GM10266 (cell line): ENCODE measurements at regions not wholly inside any gene's neighbourhood (a gene's known extent, or its start where the extent isn't known, plus 50 kb on each side); places are given as distances from the start of the nearest gene placed in this dataset.

Experiments
- DNase-seq: peaks from one replicate; pipeline ENCODE4 v3.0.0; 2012; ENCODE audit errors: extremely low spot score
- TF ChIP-seq, protein P1 (sequence below): IDR thresholded peaks from 2 replicates; pipeline ENCODE4 v1.5.1; 2012; ENCODE audit warnings: mild to moderate bottlenecking, low read depth; ENCODE audit not compliant: control insufficient read depth, insufficient read depth; ENCODE audit errors: missing control alignments

DNA sequence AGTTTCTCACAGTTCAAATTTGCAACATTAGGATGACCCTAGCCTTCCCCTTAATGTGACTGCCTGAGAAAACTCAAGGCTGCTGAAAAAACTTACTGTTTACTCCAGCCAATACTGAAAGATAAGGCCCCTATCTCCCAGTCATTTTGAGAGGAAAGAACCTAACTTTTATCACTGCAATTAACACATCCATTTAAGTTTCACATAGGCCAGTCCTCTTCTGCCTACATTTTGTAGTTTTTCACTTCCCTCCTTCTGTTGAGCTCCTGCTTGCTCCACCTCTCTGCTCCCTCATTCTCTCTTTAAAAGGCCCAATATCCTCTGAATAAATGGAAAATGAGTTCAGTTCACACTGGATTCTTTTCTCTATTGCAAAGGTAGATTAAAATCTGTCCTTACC, 1996.2 kb upstream of the FLRT2 start:
- DNase-seq: no peak
- TF ChIP-seq, protein P1, sequence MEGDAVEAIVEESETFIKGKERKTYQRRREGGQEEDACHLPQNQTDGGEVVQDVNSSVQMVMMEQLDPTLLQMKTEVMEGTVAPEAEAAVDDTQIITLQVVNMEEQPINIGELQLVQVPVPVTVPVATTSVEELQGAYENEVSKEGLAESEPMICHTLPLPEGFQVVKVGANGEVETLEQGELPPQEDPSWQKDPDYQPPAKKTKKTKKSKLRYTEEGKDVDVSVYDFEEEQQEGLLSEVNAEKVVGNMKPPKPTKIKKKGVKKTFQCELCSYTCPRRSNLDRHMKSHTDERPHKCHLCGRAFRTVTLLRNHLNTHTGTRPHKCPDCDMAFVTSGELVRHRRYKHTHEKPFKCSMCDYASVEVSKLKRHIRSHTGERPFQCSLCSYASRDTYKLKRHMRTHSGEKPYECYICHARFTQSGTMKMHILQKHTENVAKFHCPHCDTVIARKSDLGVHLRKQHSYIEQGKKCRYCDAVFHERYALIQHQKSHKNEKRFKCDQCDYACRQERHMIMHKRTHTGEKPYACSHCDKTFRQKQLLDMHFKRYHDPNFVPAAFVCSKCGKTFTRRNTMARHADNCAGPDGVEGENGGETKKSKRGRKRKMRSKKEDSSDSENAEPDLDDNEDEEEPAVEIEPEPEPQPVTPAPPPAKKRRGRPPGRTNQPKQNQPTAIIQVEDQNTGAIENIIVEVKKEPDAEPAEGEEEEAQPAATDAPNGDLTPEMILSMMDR: no peak

DNA sequence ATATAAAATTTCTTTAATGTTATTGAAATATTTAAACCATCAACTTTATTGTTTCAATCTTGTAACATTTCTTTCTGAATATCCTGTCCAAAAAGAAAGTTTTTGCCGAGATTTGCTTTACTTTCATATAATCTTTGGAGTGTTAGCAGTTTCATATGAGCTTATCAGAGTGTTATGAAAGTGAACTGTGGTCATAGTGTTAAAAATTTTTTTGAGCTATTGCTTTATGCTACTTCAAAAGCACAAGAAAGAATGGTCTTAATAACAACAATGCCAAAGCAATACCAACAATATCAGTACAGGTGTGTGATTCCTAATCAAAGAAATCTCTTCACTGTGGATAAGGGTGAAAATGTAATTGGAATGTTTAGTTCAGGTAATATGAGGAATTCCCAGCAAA, 1994.9 kb upstream of the FLRT2 start:
- DNase-seq: no peak
- TF ChIP-seq, protein P1: no peak

- no peak for DNase-seq
- TF ChIP-seq, protein P1: no peak
Observed at GRCh38 chr14:83535444-83535843, 1994.5 kb upstream of the FLRT2 start.

GRCh38 chr14:83541147-83541546, 1988.8 kb upstream of the FLRT2 start:
- TF ChIP-seq, protein P1: no peak
- DNase-seq: no peak

- TF ChIP-seq, protein P1: no peak
- DNase-seq: no peak
Observed at GRCh38 chr14:83548061-83548839, 1981.7 kb upstream of the FLRT2 start.

DNA sequence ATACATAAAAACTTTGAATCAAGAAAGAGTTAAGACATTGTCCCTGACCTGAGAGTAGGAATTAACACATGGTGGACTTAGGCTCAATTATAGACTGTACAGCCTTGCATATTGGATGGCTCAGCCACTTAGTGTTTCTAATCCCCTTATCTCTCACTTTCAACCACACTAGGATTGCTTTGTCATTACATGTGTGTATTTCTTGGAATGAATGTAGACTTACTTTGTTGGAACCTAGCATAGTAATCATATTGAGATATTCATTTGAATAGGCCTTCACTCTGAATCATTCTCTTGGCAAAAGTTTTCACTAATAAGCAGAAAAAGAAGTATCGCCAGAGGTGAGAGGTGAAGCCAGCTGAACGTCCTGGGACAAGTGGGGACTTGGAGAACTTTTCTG, 1973.9 kb upstream of the FLRT2 start:
- DNase-seq: no peak
- TF ChIP-seq, protein P1: no peak

DNA sequence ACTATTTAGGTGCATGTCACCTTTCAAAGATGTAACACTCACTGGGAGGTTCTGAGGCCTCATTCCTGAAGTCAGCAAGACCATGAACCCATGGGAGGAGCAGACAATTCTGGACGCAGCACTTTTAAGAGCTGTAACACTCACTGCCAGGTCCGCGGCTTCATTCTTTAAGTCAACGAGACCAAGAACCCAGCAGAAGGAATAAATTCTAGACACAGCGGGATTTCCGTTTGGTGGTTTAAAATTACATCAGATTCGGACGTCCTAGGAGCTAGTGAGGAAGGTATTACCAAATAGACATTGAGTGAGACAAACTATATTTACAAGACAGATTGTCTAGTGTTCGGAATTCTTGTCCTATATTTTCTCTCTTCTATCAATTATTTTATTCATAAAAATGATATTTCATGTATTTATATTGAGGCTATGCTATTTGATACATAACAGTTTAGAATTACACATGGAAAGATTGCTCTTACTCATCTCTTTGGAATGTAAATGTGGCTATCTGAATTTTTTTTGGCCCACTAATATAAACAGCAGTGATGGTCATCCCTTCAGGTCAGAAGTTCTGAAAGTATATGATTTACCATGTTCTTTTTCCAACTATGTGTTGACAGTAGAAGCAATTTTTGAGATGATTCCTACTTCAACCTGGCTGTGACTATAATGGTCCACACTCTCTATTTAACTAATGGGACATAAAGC, 1973.0 kb upstream of the FLRT2 start:
- no peak for DNase-seq

More for the DNA sequence above, 1973.0 kb upstream of the FLRT2 start:
- TF ChIP-seq, protein P1: no peak
